ENCODE measurements at regions not wholly inside any gene's neighbourhood (a gene's known extent, or its start where the extent isn't known, plus 50 kb on each side); places are given as distances from the start of the nearest gene placed in this dataset.
"Not testable (repeated sequence)": the region's sequence is repeated elsewhere in the genome, so short reads cannot be mapped to it uniquely, and the experiment has no call there.

DNA sequence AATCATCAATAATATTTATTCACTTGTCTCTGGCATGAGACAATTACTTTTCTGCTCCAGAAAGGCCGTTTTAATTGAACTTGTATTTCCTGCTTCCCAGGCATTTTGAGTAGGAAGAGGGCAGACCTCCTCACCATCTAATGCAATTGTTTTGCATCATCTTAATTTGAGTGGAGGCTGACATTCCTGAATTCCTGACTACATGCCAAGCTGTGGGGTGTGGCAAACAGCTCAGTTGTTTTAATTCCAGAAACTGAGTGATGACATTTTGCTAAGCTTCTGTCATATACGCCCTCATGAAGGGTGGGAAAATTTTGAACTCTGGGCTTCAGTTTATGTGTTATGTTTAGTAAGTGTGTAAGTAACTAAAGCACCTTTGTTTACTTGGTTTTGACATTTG lies 125.4 kb upstream of the USP25 start:
- DNase-seq (ENCODE audit: low read depth, low spot score) = peak; percentile 69

GRCh38 chr21:15614766-15615165 lies 115.0 kb upstream of the USP25 start:
- peak; percentile 35 for DNase-seq (ENCODE audit: low read depth, low spot score)

DNA sequence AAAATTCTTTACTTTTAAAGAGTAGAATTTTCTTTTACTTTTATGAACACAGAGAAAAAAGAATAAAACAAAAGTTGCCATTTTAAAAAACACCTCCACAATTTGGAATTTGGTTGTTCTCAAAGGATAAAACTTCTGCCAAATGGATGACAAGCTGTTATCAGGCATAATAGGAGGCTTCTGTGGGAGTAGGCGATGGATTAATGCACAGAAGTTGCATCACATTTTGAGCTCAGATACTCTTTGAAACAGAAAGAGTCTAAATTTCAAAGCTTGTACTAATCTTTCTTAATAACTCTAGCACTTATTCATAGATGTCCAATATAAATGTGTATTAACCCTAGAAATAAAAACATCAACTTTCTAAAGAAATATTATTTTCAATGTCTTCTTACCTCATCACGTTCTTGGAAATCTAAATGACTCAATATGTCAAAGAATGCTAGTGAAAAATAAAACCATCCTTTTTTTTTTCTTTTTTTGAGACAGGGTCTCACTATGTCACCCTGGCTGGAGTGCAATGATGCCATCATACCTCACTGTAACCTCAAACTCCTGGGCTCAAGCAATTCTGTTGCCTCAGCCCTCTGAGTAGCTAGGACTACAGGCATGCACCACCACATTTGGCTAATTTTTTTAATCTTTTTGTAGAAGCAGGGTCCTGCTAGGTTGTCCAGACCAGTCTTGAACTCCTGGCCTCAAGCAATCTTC lies 112.8 kb upstream of the USP25 start:
- DNase-seq (ENCODE audit: low read depth, low spot score) = peak; percentile 11

- peak; percentile 70 for DNase-seq (ENCODE audit: low read depth, low spot score)
Observed at GRCh38 chr21:15617964-15618363, 111.8 kb upstream of the USP25 start.

DNA sequence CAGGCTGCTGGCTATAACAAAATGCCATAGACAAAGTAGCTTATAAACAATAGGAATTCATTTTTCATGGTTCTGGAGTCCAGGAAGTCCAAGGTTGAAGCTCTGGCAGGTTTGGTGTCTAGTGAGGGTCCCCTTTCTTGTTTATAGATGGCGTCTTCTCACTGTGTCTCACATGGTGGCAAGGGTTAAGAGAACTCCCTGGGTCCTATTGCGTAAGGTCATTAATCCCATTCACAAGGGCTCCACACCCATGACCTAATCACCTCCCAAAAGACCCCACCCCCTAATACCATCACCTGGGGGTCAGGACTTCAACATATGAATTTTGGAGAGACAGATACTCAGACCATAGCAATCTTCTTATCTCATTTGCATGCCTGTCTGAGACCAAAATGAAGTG lies 108.9 kb upstream of the USP25 start:
- DNase-seq (ENCODE audit: low read depth, low spot score) = no peak

- no peak for DNase-seq (ENCODE audit: low read depth, low spot score)
Observed at GRCh38 chr21:15624646-15625045, 105.1 kb upstream of the USP25 start.

DNA sequence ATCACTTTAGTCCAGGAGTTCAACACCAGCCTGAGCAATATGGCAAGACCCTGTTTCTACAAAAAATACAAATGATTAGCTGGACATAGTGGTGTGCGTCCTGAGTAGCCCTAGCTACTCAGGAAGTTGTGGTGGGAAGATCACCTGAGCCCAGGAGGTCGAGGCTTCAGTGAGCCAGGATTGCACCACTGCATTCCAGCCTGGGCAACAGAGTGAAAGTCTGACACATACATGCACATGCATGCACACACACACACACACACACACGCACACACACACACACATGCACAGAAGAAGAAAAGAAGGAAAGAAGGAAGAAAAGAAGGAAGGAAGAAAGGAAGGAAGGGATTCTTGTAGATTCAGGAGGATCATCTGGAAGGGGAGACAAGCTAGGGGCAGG lies 104.4 kb upstream of the USP25 start:
- DNase-seq (ENCODE audit: low read depth, low spot score) = no peak

DNA sequence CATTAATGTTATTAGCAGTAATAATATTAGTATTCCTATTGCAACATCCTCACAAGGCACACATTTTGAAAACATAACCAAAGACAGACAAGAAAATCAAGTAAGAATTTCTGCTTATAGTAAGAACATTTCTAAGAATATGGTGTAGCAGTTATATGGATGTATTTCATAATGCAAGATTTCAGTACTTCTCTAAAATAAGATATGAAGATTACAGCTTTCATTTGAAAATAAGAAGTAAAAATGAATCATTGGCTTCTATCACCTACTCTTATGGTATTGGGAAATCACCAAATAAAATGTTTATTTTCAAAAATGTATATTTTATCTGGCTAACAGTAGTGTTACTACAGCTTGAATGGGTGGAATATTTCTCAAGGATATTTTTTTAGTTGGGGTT lies 103.8 kb upstream of the USP25 start:
- no peak for DNase-seq (ENCODE audit: low read depth, low spot score)

GRCh38 chr21:15627011-15627410 lies 102.8 kb upstream of the USP25 start:
- DNase-seq (ENCODE audit: low read depth, low spot score) = no peak

- DNase-seq (ENCODE audit: low read depth, low spot score) = no peak
Observed at GRCh38 chr21:15627823-15628222, 102.0 kb upstream of the USP25 start.

- DNase-seq (ENCODE audit: low read depth, low spot score) = peak; percentile 62
Observed at GRCh38 chr21:15631342-15631741, 98.4 kb upstream of the USP25 start.

DNA sequence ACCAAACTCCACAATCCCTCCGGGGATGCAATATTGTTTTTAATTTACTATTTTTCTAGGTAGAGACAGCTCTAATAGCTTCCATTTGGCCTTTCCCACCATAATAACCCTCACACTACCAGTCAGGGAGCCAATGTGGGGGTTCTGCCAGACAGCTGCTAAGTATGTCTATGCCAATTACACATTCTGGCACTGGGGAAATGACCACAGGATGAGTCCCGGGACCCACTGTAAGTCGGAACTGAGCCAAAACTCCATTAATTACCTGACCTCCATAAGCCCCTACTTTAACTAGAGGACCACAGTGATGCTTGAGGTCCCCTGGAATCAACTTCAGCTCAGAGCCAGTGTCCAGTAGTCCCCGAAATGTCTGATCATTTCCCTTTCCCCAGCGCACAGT lies 95.2 kb upstream of the USP25 start:
- DNase-seq (ENCODE audit: low read depth, low spot score) = not testable (repeated sequence)

DNA sequence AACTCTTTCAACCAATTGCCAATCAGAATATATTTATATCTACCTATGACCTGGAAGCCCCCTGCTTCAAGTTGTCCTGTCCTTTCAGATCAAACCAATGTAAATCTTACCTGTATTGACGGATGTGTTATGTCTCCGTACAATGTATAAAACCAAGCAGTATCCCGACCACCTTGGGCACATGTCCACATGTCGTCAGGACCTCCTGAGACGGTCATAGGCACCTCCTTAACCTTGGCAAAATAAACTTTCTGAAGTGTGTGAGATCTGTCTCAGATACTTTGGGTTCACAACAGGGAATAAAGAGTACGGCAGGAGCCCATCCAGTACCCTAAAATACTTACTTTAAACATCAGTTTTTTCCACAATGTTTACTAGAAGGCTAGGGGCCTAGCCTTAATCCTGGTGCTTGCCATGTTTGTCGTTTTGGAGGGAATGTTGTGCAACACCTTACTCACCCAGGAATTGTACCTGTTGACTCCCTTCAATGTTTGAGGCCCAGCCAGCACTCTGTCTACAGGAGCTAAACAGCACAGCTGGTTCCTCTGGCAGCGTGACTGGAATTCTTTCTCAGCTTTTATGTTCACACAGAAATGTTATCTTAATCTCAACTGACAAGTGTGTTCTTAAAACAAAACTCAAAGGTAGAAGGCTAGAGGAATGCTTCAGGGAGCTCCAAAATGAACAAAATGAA lies 90.8 kb upstream of the USP25 start:
- DNase-seq (ENCODE audit: low read depth, low spot score) = peak; percentile 39

DNA sequence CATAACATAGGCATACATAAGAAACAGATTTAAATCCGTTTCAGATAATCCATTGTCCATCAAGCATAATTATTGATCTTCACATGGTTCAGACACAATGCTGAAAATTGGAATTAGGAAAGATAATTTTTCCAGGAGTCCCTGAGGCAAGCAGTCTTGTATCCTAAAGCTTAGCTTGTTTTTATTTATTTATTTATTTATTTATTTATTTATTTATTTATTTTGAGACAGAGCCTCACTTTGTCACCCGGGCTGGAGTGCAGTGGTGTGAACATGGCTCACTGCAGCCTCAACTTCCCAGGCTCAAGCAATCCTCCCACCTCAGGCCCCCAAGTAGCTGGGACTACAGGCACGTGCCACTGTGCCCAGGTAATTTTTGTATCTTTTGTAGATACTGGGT lies 89.7 kb upstream of the USP25 start:
- not testable (repeated sequence) for DNase-seq (ENCODE audit: low read depth, low spot score)

DNA sequence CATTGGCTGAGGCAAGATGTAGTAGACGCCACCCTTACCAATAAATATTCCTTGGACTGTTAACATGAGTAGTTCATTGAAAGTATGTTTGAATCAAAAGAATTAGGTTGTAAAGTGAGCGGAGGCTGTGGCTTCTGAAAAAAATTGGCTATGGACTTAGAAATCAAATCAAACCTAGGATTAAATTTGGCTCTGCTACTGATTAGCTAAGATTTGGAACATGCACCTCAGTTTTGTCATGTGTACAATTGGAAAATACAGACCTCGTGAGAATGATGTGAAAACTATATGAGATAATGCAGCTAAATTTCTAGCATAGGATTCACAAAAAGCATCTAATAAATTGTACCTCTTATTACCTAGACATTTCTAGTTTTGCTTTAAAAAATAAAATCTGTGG lies 85.3 kb upstream of the USP25 start:
- DNase-seq (ENCODE audit: low read depth, low spot score) = no peak

DNA sequence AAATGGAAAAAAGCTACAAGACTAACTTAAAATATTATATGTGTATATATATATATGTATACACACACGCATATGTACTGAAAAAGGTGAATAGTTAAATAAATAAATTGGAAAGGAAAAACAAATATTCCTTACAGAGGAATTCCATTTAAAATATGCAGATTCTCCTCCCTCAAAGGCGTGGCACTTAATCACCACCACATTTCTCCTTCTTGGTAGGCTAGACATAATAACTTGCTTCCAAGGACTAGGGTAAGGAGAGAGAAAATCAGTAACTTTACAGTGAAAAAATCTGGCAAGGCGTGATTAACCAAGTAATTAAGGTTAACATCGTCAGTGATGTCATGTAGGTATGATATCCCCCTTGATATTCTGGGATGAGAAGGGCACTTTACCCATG lies 84.0 kb upstream of the USP25 start:
- no peak for DNase-seq (ENCODE audit: low read depth, low spot score)

DNA sequence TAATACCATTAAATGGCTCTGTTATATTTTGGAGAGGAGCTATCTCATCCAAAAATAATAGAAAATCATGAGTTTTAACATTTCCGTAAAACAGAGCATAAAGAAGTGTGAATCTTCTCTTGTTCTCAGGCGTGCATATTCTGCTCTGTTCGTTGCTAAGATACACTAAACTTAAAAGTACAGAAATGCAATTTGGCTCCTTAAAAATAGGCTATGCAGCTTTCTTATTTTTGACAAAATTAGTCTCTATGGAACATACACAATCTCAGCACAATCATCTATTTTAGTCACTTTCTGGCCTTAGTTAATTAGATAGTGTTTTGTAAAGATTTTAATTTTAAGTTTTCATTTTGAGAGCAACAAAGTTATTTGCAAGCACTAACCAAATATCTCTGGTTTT lies 79.0 kb upstream of the USP25 start:
- no peak for DNase-seq (ENCODE audit: low read depth, low spot score)

DNA sequence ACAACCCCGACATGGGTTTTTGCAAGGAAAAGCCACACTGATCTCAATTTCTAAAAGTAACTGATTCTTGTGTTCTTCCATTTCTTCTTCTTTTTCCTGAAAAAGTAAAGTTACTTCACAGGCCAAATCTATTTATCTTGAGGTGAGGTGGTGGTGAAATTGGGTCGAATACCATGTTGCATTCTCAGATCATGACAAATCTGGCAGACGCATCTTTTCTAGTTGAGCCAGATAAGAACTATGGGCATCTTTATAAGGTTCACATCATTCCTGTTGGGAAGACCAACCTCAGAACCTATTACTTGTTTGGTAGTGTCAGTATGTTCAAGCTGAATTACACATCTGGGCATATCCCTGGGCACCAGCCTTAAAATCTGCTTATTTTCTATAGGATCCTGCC lies 78.6 kb upstream of the USP25 start:
- DNase-seq (ENCODE audit: low read depth, low spot score) = no peak

DNA sequence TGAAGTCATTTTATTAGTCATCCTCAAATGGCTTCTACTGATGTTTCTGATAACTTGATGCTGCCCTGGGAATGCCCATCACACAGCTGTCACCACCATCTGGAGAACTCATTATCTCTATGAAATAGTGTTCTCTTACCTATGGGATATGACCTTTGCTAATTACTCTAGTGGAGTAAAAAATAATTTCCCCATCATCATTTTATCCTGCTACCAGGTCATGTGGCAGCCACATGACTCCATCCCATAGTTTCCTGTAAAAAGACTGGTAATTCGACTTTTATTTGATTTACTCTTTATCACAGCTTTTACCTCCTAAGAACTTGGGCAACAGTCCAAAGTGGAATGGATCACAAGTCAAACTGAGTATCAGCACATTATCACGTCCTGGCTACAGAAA lies 76.1 kb upstream of the USP25 start:
- no peak for DNase-seq (ENCODE audit: low read depth, low spot score)

DNA sequence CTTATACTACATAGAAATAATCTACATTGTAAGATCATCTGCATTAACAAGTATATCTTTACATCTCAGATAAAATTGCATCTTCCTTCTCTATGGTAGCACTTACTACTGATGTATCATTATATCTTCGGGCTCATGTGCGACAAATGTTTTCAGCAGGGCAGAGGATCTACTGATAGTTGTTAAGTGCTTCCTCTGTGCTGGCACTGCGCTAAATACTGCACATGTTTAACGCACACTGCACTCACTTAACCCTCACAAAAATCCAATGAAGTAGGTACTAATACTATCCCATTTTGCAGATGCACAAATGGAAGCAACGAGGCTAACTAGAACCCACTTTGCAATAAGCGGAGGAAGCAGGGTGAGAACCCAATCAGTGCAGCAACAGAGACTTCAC lies 75.6 kb upstream of the USP25 start:
- no peak for DNase-seq (ENCODE audit: low read depth, low spot score)

- peak; percentile 20 for DNase-seq (ENCODE audit: low read depth, low spot score)
Observed at GRCh38 chr21:15659753-15660422, 69.9 kb upstream of the USP25 start.

- no peak for DNase-seq (ENCODE audit: low read depth, low spot score)
Observed at GRCh38 chr21:15660423-15660804, 69.4 kb upstream of the USP25 start.

- no peak for DNase-seq (ENCODE audit: low read depth, low spot score)
Observed at GRCh38 chr21:15667010-15667409, 62.8 kb upstream of the USP25 start.
